Naive B cell (primary cell): ENCODE measurements at regions not wholly inside any gene's neighbourhood (a gene's known extent, or its start where the extent isn't known, plus 50 kb on each side); places are given as distances from the start of the nearest gene placed in this dataset.
"Not testable (repeated sequence)": the region's sequence is repeated elsewhere in the genome, so short reads cannot be mapped to it uniquely, and the experiment has no call there.

Experiments
- ATAC-seq, 2 donors: fragments of 150-1000 bp; cut with Tn5 transposase; 2 replicates each; pipeline ENCODE4 v1.10.0; 2021; ENCODE audit warnings: low read depth in 2 of 2, mild to moderate bottlenecking in 2 of 2, moderate library complexity in 2 of 2
- DNase-seq: peaks from one replicate; pipeline ENCODE4 v3.0.0; 2022
- H3K27ac Mint-ChIP-seq, 6 donors: one replicate each; pipeline ENCODE4 v1.8.0; 2020 to 2022; ENCODE audit warnings: mild to moderate bottlenecking in 6 of 6, mixed read lengths in 6 of 6, moderate library complexity in 5 of 6, inconsistent platforms in 2 of 6
- H3K27me3 Mint-ChIP-seq, 3 donors: one replicate each; pipeline ENCODE4 v1.8.0; 2021 to 2022; ENCODE audit warnings: mixed read lengths in 3 of 3, mild to moderate bottlenecking in 1 of 3
- H3K36me3 Mint-ChIP-seq, 2 donors: one replicate each; pipeline ENCODE4 v1.8.0; 2020 to 2022; ENCODE audit warnings: mixed read lengths in 2 of 2, inconsistent platforms in 1 of 2, mild to moderate bottlenecking in 1 of 2
- H3K4me1 Mint-ChIP-seq, 3 donors: one replicate each; pipeline ENCODE4 v1.8.0; 2020 to 2022; ENCODE audit warnings: mixed read lengths in 3 of 3, inconsistent platforms in 1 of 3, mild to moderate bottlenecking in 1 of 3, moderate library complexity in 1 of 3
- H3K4me3 Mint-ChIP-seq, 8 donors: one replicate each; pipeline ENCODE4 v1.8.0; 2020 to 2022; ENCODE audit warnings: mild to moderate bottlenecking in 8 of 8, mixed read lengths in 8 of 8, moderate library complexity in 8 of 8, inconsistent platforms in 2 of 8
- H3K9me3 Mint-ChIP-seq, 7 donors: one replicate each; pipeline ENCODE4 v1.8.0; 2020 to 2022; ENCODE audit warnings: mixed read lengths in 7 of 7, mild to moderate bottlenecking in 5 of 7, inconsistent platforms in 2 of 7, moderate library complexity in 1 of 7

- not testable (repeated sequence) for DNase-seq, H3K4me1 Mint-ChIP-seq, H3K27ac Mint-ChIP-seq, H3K4me3 Mint-ChIP-seq, ATAC-seq, H3K36me3 Mint-ChIP-seq
- H3K27me3 Mint-ChIP-seq: peaks cover 35 to 37% (median 36%) of the 10 kb centered on the region in 3 donors
- H3K9me3 Mint-ChIP-seq: peaks cover 0 to 13% (median 3%) of the 10 kb centered on the region in 7 donors
Observed at GRCh38 chr9:95391271-95391670, 73.8 kb upstream of the FANCC start.

- H3K4me1 Mint-ChIP-seq: no peaks in the 10 kb centered on the region
Observed at GRCh38 chr9:95389373-95389772, 71.9 kb upstream of the FANCC start.

GRCh38 chr9:95386843-95387242, 69.3 kb upstream of the FANCC start:
- no peaks in the 10 kb centered on the region for H3K4me1 Mint-ChIP-seq
- peaks cover 32 to 52% (median 47%) of the 10 kb centered on the region in 3 donors for H3K27me3 Mint-ChIP-seq
- peaks cover 0 to 2% (median 0%) of the 10 kb centered on the region in 7 donors for H3K9me3 Mint-ChIP-seq
- H3K27ac Mint-ChIP-seq: no peak overlapping the region
- ATAC-seq: no peak
- no peaks in the 10 kb centered on the region for H3K36me3 Mint-ChIP-seq
- no peak for DNase-seq
- no peak overlapping the region for H3K4me3 Mint-ChIP-seq

More at GRCh38 chr9:95389373-95389772, 71.9 kb upstream of the FANCC start:
- ATAC-seq: no peak
- Mint-ChIP-seq H3K36me3 (no peaks in the 10 kb centered on the region), H3K9me3 (peaks cover 0 to 1% (median 0%) of the 10 kb centered on the region in 7 donors), H3K27ac (no peak overlapping the region), H3K27me3 (peaks cover 32 to 52% (median 41%) of the 10 kb centered on the region in 3 donors), H3K4me3 (no peak overlapping the region)
- no peak for DNase-seq

GRCh38 chr9:95385521-95385920, 68.0 kb upstream of the FANCC start:
- Mint-ChIP-seq H3K27ac (no peak overlapping the region), H3K27me3 (peaks cover 43 to 60% (median 48%) of the 10 kb centered on the region in 3 donors), H3K36me3 (no peaks in the 10 kb centered on the region), H3K4me3 (no peak overlapping the region), H3K9me3 (peaks cover 0 to 2% (median 0%) of the 10 kb centered on the region in 7 donors), H3K4me1 (no peaks in the 10 kb centered on the region)
- DNase-seq (no peak), ATAC-seq (no peak)

GRCh38 chr9:95383845-95384244, 66.3 kb upstream of the FANCC start:
- Mint-ChIP-seq H3K27ac (no peak overlapping the region), H3K9me3 (peaks cover 0 to 2% (median 0%) of the 10 kb centered on the region in 7 donors), H3K27me3 (peaks cover 35 to 59% (median 48%) of the 10 kb centered on the region in 3 donors), H3K4me3 (no peak overlapping the region), H3K36me3 (no peaks in the 10 kb centered on the region), H3K4me1 (no peaks in the 10 kb centered on the region)
- no peak for DNase-seq
- no peak for ATAC-seq

GRCh38 chr9:95383185-95383676, 65.7 kb upstream of the FANCC start:
- no peak overlapping the region for H3K27ac Mint-ChIP-seq
- no peak overlapping the region for H3K4me3 Mint-ChIP-seq
- H3K9me3 Mint-ChIP-seq: peaks cover 0 to 3% (median 2%) of the 10 kb centered on the region in 7 donors
- DNase-seq (no peak), ATAC-seq (no peak)
- H3K27me3 Mint-ChIP-seq: peaks cover 29 to 59% (median 43%) of the 10 kb centered on the region in 3 donors
- no peaks in the 10 kb centered on the region for H3K36me3 Mint-ChIP-seq
- H3K4me1 Mint-ChIP-seq: no peaks in the 10 kb centered on the region

- Mint-ChIP-seq H3K27me3 (peaks cover 27 to 58% (median 39%) of the 10 kb centered on the region in 3 donors), H3K4me3 (no peak overlapping the region), H3K27ac (no peak overlapping the region), H3K4me1 (no peaks in the 10 kb centered on the region), H3K36me3 (no peaks in the 10 kb centered on the region), H3K9me3 (peaks cover 0 to 11% (median 3%) of the 10 kb centered on the region in 7 donors)
- DNase-seq (no peak), ATAC-seq (no peak)
Observed at GRCh38 chr9:95382433-95382832, 64.9 kb upstream of the FANCC start.

GRCh38 chr9:95381221-95381620, 63.7 kb upstream of the FANCC start:
- H3K27me3 Mint-ChIP-seq: peaks cover 38 to 53% (median 40%) of the 10 kb centered on the region in 3 donors
- H3K4me3 Mint-ChIP-seq: no peak overlapping the region

GRCh38 chr9:95379630-95380029, 62.1 kb upstream of the FANCC start:
- Mint-ChIP-seq H3K4me1 (no peaks in the 10 kb centered on the region), H3K27me3 (peaks cover 42 to 44% (median 43%) of the 10 kb centered on the region in 3 donors), H3K27ac (no peak overlapping the region), H3K36me3 (no peaks in the 10 kb centered on the region), H3K4me3 (peak overlapping the region in 1 of 8 donors; percentile 16), H3K9me3 (peaks cover 0 to 13% (median 3%) of the 10 kb centered on the region in 7 donors)
- DNase-seq (peak; percentile 1), ATAC-seq (no peak)

More at GRCh38 chr9:95381221-95381620, 63.7 kb upstream of the FANCC start:
- H3K9me3 Mint-ChIP-seq: peaks cover 0 to 13% (median 3%) of the 10 kb centered on the region in 7 donors
- no peak for ATAC-seq
- H3K4me1 Mint-ChIP-seq: no peaks in the 10 kb centered on the region
- no peak for DNase-seq
- no peaks in the 10 kb centered on the region for H3K36me3 Mint-ChIP-seq
- no peak overlapping the region for H3K27ac Mint-ChIP-seq

GRCh38 chr9:95373782-95374487, 56.4 kb upstream of the FANCC start:
- no peak for ATAC-seq
- no peak for DNase-seq
- H3K4me3 Mint-ChIP-seq: no peak overlapping the region
- peaks cover 34 to 63% (median 48%) of the 10 kb centered on the region in 3 donors for H3K27me3 Mint-ChIP-seq
- no peaks in the 10 kb centered on the region for H3K36me3 Mint-ChIP-seq
- no peak overlapping the region for H3K27ac Mint-ChIP-seq
- no peaks in the 10 kb centered on the region for H3K4me1 Mint-ChIP-seq
- H3K9me3 Mint-ChIP-seq: peaks cover 0 to 13% (median 5%) of the 10 kb centered on the region in 7 donors

GRCh38 chr9:95373069-95373681, 55.7 kb upstream of the FANCC start:
- no peak for ATAC-seq
- peaks cover 34 to 71% (median 54%) of the 10 kb centered on the region in 3 donors for H3K27me3 Mint-ChIP-seq
- H3K4me3 Mint-ChIP-seq: no peak overlapping the region
- H3K4me1 Mint-ChIP-seq: no peaks in the 10 kb centered on the region
- no peak overlapping the region for H3K27ac Mint-ChIP-seq
- H3K9me3 Mint-ChIP-seq: peaks cover 0 to 14% (median 6%) of the 10 kb centered on the region in 7 donors
- peaks cover 0 to 6% of the 10 kb centered on the region in 2 donors for H3K36me3 Mint-ChIP-seq
- DNase-seq: no peak

GRCh38 chr9:95370064-95370463, 52.6 kb upstream of the FANCC start:
- H3K27ac Mint-ChIP-seq: no peak overlapping the region

GRCh38 chr9:95368377-95369160, 51.1 kb upstream of the FANCC start:
- H3K4me1 Mint-ChIP-seq: no peaks in the 10 kb centered on the region
- peak overlapping the region in 1 of 8 donors; percentile 10 for H3K4me3 Mint-ChIP-seq
- peaks cover 32 to 69% (median 67%) of the 10 kb centered on the region in 3 donors for H3K27me3 Mint-ChIP-seq
- H3K36me3 Mint-ChIP-seq: peaks cover 0 to 7% of the 10 kb centered on the region in 2 donors
- no peak for DNase-seq
- ATAC-seq: no peak
- H3K9me3 Mint-ChIP-seq: peaks cover 0 to 11% (median 3%) of the 10 kb centered on the region in 7 donors
- H3K27ac Mint-ChIP-seq: no peak overlapping the region

More at GRCh38 chr9:95370064-95370463, 52.6 kb upstream of the FANCC start:
- ATAC-seq (no peak), DNase-seq (no peak)
- Mint-ChIP-seq H3K9me3 (peaks cover 0 to 11% (median 3%) of the 10 kb centered on the region in 7 donors), H3K27me3 (peaks cover 36 to 68% (median 65%) of the 10 kb centered on the region in 3 donors), H3K36me3 (peaks cover 0 to 7% of the 10 kb centered on the region in 2 donors), H3K4me1 (no peaks in the 10 kb centered on the region), H3K4me3 (no peak overlapping the region)
